ENCODE measurements at regions not wholly inside any gene's neighbourhood (a gene's known extent, or its start where the extent isn't known, plus 50 kb on each side); places are given as distances from the start of the nearest gene placed in this dataset.

- TF ChIP-seq EZH2 (IDR thresholded peaks at IDR 0.05; ENCODE audit: insufficient read depth, poor library complexity, severe bottlenecking) = no peak
- TF ChIP-seq EZH2phosphoT487 (IDR thresholded peaks at IDR 0.05; ENCODE audit: insufficient read depth, low read depth) = no peak
Observed at GRCh38 chr17:34852614-34853013, 108.6 kb downstream of the CCT6B start.
